Stimulated activated CD4-positive, alpha-beta T cell treated with anti-CD3 and anti-CD28 coated beads, Interleukin-4, amount 100 ng/mL, for 48 hours (primary cell): ENCODE measurements at regions not wholly inside any gene's neighbourhood (a gene's known extent, or its start where the extent isn't known, plus 50 kb on each side); places are given as distances from the start of the nearest gene placed in this dataset.
"Not testable (repeated sequence)": the region's sequence is repeated elsewhere in the genome, so short reads cannot be mapped to it uniquely, and the experiment has no call there.

Experiments
- DNase-seq, 2 donors: peaks; one replicate each; pipeline ENCODE4 v3.0.0-alpha.2; 2020; ENCODE audit warnings: low read depth in 2 of 2

DNA sequence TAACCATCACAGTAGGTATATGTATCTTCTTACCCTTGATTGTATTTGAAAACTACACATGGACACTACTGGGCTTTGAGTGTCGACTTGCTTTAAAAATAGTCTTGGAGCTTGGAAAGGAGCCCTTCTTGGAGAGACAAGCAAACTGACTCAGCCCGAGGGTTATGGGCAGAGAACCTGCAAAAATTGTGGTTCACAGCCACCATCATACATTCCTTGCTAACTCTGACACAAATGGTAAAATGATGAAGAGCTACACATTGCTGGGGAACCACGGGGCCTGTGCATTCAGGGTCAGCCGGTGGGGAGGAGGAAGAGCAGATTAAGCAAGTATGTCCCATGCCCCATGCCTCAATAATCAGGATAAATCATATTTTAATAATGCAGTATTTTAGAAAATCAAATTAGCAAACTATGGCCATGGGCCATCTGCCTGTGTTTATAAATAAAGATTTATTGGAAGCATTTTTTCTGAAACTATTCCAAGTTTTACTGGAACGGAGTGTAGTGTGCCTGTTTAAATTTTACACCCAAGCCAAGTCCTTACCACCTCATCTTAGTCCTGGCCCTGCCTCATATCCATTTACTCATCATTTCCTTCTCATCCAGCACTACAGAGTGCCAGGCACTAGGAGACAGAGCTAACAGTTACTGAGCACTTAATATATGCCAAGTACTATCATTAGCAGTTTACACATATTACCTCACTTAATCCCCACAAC, 195.7 kb downstream of the PALM2AKAP2 start:
- no peak for DNase-seq

DNA sequence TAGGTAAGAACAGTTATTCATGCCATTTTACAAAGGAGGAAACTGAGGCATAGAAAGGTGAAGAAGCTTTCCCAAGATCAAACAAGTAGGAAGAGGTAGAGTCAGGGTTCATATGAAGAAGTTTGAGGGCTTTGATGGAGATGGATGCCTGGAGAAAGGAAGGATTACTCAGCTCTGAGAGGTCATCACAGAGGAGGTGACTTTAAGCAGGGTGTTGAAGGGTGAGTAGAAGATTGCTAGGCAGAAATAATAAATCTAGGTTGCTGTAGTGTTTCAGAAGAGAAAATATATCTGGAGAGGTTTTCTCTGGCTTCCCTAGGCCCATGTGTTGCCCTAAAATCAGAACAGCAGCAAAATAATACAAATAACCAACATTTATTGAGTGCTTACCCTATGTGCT, 196.3 kb downstream of the PALM2AKAP2 start:
- DNase-seq, result no peak

DNA sequence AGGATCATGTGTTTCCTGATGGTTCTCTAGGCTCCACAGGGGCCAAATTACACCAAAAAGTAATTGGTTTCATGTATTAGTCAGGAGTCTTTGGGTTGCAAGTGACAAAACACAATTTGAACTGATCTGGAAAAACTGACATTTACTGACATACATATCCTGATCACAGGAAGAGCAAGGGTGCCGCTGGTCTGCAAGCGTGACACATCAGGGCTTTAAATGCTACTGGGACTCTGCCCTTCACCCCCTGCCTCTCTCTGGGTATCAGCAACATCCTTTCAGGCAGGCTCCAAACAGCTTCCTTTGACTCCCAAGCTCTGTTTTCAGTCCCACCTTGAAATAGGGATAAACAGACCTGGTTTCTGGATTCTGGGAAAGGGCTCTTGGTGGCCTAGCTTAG, 197.5 kb downstream of the PALM2AKAP2 start:
- no peak for DNase-seq

DNA sequence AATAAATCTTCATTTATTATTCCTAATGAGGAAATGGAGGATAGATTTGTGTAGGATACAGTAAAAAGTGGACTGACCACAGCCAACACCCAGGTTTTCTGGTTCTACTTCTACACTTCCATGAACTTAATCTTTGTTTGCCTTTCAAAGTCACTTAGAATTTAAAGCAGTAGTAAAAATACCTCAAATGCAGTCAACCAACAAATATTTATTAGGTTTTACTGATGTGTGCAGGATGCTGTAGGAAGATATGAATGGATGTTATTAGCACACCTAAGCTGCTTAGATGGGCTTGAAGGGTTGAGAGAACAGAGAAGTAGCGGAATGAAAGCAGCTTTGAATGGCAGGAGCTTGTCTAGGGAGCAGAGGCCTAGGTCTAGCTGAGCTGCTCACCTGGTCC, 201.1 kb downstream of the PALM2AKAP2 start:
- DNase-seq, result no peak

DNA sequence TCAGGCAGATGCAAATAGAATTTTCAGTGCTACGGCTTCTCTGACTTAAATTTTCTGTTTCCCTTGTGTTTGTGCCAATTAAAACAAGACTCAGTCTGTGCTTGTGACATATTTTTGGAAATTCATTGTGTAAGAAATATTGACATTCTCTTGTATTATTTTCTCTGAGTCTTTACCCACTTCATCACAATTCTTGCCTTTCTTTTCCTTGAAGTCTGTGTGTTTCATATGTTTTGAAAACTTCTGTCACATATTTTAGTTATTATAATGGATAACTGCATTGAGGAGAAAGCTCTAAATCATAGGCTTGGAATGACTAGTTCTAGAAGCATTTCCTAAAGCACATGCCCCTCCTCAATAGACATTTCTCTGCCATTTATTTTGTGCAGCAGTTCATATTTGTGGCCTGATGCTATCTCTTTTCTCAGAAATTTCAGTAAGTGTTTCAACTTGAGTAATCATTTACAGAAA, 206.6 kb downstream of the PALM2AKAP2 start:
- no peak for DNase-seq

DNA sequence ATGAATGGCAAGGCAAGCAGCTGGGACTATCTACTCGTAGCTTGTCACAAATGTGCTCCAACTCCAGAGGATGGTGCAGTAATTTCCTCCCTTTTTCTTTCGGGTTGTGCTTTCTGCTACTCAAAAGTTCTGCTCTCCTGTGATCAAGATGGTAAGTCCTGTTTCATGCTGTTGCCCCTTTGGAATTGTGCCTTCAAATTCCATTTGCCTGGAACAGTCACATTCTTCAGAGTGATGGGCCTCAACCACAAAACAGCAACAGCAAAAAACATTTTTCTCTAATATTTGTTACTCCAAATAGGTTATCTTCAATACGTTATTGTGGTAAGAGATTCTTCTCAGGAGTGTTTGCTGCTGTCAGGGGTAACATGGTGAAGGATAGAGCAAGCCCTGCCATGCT, 209.3 kb downstream of the PALM2AKAP2 start:
- DNase-seq, result no peak

DNA sequence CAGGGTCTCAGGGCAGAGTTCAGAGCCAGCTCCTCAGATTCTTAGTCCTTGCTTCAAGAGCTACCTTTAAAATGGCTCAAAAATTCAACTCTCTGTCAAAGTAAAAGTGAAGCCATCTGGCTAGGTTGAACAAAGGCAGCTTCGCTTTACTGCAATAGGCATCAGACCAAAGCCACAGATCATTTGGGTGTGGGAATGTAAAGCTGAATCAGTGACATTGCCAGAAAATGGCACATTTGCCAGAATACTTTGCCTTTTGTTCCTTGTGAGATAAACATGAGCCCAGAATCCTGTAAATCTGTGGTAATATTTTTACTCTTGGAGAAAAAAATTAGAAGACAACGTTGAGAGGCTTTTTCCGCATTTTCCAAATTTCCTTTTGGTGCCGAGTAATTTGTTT, 210.5 kb downstream of the PALM2AKAP2 start:
- no peak for DNase-seq

DNA sequence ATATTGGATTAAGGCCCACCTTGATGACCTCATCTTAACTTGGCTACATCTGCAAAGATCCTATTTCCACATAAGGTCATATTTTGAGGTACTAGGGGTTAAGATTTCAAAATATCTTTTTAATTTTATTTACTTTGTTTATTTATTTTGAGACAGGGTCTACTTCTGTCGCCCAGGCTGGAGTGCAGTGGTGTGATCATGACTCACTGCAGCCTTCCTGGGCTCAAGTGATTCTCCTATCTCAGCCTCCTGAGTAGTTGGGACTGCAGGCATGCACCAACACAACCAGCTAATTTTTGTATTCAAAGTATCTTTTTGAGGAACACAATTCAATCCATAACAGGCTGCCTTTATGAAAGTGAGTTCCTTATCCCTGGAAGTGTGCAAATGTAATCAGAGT, 212.3 kb downstream of the PALM2AKAP2 start:
- no peak for DNase-seq

DNA sequence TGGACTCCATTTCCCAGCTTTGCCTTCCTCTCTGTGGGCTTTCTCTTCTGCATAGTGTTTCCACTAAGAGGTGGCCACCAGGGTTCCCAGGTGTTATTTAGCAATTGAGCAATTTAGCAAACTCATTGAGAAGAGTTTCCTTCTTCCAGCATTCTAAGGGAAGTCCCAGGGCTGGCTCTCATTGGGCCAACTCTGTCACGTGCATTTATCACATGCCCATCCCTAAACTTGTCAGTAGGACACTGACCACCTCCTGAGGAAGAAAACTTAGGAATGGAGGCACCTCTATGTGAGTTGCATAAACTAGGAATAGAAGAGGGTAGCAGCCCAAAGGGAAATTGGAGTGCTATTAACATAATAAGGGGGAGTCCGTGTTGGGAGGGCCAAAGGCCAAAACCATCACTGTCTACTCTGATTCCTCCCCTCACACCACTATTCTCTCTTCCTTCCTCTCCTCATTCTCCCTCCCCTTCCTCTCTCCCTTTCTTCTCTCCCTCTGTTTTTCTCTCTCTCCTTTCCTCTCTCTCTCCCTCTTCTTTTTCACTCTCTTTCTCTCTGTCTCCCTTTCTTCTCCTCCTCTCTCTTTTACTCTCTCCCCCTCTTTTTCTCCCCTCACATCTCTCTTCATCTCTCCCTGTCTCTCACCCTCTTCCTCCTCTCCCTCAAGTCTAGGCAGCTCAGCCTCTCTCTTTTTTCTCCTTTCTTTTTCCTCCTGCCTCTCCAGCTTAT, 213.4 kb downstream of the PALM2AKAP2 start:
- no peak for DNase-seq

DNA sequence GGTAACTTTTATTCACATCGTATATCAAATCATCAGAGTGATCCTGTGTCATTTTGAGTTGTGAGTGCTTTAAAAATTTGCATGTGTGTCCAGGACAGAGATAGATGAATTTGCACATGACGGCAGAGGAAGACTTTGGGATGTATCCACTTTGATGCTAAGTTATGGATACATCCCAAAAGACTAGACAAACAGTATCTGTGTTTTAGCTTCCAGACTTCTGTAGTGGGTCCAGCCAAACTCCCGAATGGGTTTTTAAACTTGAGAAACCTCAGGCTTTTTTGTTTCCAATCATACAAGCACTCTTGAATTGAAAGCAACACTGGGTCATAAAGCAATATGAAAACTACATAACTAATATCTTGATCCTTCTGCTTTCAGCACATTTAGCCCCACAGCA, 213.8 kb downstream of the C9orf152 start:
- DNase-seq, result no peak

DNA sequence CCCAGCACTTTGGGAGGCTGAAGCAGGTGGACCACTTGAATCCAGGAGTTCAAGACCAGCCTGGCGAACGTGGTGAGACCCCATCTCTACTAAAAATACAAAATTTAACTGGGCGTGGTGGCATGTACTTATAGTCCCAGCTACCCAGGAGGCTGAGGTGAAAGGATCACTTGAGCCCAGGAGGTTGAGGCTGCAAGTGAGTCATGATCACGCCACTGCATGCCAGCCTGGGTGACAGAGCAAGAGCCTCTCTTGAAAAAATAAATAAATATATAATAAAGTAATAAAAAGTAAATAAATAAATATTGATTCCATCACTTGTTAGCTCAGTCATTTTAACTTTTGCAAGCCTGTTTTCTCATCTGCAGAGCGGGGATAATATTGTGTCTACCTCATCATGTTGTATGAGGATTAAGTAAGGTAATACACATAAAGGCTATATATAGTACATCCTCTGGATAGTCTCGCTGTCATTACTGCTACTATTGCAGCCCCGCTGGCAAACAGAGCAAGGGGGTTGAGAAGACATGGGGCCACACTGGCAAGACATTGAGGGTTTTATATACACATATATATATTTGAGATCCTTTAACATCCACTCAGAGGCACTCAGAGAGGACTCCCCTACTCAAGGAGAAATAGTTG, 210.9 kb downstream of the C9orf152 start:
- DNase-seq, result no peak

DNA sequence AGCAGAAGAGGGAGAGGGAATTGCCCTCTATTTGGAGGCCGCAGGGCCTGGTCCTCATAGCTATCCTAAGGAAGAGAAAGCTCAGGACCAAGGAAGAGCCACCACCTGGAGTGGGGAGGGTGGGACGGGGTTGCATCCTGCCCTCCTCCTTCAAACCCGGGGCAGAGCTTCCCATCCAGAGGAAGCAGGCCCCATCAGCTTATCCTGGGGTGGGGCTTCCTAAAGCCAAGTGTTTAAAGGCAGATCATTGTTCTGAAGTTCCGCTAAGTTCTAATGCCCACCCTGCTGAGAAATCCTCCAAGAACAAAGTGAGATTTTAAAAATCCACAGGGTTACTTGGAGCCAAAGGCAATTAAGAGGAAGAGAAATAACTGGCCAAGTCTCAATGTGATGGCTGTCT, 210.3 kb downstream of the C9orf152 start:
- DNase-seq, result no peak

DNA sequence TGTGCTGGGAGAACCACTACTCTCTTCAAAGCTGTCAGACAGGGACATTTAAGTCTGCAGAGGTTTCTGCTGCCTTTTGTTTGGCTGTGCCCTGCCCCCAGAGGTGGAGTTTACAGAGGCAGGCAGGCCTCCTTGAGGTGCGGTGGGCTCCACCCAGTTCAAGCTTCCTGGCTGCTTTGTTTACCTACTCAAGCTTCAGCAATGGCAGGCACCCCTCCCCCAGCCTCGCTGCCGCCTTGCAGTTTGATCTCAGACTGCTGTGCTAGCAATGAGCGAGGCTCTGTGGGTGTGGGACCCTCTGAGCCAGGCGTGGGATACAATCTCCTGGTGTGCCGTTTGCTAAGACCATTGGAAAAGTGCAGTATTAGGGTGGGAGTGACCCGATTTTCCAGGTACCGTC, 202.4 kb downstream of the C9orf152 start:
- DNase-seq, result not testable (repeated sequence)

DNA sequence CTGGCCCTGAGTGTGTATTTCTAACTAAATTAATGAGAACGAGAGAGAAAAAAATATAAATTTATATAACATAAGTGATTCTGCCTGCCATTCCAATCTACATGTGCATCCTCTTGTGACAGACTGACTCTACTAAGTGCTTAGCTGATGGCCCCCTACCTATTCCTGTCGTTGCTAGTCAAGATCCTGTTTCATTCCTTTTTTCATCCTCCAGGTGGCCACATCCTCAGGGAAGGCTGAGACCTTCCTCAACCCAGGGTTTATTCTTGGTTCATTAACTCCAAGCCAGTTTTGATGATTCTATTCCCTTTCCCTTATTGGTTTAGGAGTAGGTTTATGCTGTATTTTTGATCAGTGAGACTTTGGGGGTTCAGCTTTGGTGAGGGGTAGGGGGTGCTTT, 201.3 kb downstream of the C9orf152 start:
- DNase-seq, result no peak

DNA sequence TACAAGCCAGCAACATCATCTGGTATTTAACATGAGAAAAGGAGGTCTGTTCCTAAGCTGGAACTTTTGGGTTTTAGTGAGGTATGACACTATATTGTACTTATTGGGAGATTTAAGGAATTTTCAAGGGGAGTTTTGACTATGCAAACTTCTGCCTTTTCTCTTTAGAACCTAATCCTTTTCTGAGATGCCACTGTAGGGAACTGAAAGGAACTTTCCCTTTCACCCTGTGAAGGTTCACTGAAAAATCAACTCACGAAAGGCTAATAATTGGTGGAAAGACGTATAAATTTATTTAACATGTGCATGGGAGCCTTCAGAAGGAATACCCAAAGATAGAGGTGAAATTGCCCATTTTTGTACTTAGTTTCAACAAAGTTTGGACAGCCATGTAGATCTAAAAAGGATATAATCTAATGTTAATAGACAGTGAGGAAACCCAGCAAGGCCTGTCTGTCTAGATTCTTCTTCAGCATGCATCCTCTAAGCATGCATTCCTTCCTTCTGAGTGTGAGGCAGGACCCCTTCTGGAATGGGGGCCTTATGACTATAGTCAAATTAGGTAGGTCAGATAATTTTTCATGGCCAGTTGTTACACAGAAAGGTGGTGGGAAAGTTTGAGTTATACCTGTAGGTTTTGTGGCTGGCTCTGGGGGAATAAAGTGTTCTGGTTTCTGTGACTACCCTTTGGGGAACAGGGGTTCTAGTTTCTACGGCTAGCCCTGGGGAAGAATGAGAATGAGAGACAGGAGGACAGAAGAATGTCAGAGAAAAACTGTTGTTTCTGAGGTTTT, 200.3 kb downstream of the C9orf152 start:
- DNase-seq, result no peak

DNA sequence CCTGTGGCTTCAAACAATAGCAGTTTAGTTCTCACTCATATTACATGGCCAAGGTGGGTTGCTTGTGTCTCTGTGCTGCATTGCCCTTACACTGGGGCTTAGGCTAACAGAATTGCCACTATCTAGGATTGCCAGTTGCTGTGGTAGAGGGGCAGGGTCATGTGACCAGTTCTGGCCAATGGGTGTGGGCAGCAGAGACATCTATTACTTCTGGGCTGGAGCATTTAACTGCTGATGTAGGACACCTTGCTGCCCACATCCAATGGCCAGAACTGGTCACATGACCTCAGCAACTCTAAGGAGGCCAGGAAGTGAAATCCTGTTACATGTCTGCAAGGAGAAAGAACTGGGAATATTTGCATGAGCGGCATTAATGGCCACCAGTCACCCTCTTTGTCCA, 199.3 kb downstream of the C9orf152 start:
- DNase-seq, result no peak

DNA sequence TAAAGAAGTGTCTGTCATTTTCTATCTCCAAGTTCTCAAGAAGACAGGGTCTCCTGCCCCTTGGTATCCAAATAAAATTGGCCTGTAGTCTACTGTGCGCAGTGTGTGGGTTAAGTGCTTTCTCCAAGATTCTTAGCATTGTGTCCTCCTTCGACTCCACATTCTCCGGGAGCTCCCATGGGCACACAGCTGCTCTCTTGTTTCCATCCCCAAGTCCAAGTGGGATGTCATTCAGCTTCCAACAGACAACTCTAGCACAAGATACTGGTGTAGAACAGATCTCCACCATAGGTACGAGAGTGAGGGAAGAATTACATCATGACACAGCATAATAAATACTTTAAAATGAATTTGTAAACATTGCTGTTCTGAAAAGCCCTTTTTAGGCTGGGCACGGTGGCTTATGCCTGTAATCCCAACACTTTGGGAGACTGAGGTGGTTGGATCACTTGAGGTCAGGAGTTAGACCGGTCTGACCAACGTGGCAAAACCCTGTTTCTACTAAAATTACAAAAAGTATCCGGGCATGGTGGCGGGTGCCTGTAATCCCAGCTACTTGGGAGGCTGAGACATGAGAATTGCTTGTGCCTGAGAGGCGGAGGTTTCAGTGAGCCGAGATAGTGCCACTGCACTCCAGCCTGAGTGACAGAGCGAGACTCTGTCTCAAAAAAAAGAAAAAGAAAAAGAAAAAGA, 196.2 kb downstream of the C9orf152 start:
- no peak for DNase-seq

DNA sequence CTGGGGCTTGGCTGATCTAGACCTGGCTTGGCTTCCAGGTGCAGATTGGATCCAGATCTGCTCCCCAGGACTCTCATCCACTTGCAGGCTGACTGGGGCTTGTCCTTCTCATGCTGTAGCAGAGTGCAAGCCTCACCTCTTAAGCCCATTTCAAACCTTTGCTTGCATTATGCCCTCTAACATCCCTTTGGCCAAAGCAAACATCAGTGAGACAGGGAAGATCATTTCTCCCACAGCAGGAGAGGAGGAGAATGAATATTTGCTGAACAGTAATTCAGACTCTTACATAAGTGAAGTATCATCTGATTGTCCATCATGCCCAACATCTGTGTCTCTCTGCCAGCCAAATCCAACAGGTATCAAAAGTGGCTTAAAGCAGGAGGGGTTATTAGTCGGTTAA, 194.9 kb downstream of the C9orf152 start:
- DNase-seq, result no peak

DNA sequence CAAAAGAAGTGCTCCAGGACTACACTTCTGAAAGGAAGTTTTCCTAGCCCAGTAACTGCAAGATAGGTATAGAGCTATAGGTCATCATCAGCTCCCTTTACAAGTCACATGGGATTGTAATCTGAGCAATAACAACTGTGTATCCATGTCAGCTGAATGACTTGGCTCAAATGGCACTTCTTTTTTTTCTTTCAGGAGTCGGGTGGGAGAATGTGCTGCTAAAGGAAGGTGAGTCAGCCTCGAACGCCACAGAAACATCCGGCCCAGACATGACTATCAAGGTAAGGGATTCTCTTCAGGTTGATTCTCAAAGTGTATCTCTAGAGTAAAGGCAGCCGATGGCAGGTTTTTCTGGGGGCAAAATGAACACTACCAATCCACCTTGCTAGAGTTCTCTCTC, 192.2 kb downstream of the C9orf152 start:
- no peak for DNase-seq

DNA sequence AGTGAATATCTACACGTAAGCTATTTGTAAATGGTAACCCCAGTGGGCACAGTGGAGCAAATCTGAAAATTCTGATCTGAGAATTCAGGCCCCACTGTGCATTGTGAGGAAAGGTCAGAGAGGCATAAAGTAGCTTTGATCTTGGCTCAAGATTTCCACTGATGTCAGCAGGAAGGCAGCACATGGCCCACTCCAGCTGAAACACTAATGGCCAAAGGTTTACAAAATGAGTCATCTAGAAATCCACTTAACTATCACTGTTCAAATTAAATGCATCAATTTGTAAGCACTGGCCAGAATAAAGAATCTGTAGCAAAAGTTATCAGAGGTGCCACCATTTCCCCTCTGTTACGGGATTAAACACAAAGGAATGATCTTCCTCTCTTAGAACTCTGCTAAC, 191.6 kb downstream of the C9orf152 start:
- DNase-seq, result no peak

DNA sequence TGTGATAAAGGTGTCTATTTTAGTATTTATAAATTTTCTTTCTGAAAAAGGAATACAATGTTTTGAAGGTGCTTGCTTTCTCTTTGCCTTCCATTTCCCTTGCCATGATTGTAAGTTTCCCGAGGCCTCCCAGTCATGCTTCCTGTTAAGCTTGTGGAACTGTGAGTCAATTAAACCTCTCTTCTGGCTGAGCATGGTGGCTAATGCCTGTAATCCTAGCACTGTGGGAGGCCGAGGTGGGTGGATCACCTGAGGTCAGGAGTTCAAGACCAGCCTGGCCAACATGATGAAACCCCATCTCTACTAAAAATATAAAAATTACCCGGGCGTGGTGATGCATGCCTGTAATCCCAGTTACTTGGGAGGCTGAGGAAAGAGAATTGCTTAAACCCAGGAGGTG, 187.7 kb downstream of the C9orf152 start:
- not testable (repeated sequence) for DNase-seq

DNA sequence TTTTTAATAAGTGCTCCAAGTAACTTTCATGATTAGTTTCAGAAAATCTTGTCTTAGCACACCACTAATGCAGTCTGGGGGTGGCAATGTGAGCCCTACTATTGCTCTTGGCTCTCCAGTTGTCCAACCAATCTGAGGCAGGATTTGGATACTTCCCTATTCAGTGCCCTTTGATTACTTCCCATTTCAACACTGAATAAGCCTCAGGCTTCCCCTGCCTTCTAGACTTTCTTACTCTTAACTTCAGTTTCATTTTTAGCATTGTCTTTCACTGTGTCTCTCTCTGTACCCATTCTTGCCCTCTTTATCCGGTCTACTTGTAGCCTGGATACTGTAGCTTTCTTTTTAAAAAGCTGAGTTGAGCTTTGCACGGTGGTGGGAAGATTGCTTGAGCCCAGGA, 186.1 kb downstream of the C9orf152 start:
- DNase-seq, result no peak
